ENCODE measurements at regions not wholly inside any gene's neighbourhood (a gene's known extent, or its start where the extent isn't known, plus 50 kb on each side); places are given as distances from the start of the nearest gene placed in this dataset.

- Histone ChIP-seq H3K27me3 (ENCODE audit: control insufficient read depth, low read length) (no peaks in the 10 kb centered on the region), H3K4me1 (ENCODE audit: control insufficient read depth, low read length) (no peaks in the 10 kb centered on the region), H3K4me3 (ENCODE audit: low read length) (no peak overlapping the region), H3F3A (ENCODE audit: control insufficient read depth, insufficient read depth) (no peaks in the 10 kb centered on the region), H3K4me2 (ENCODE audit: low read length) (no peak overlapping the region), H4K20me1 (ENCODE audit: control insufficient read depth, insufficient read depth, low read depth, low read length) (no peaks in the 10 kb centered on the region), H3K9me2 (replicated peaks; ENCODE audit: control insufficient read depth, low read length) (no peaks in the 10 kb centered on the region), H3K79me2 (ENCODE audit: control insufficient read depth, low read length) (no peaks in the 10 kb centered on the region), H3K36me3 (ENCODE audit: control insufficient read depth, low read length) (no peaks in the 10 kb centered on the region), H3K9me3 (ENCODE audit: control insufficient read depth, insufficient read depth, low read length) (no peaks in the 10 kb centered on the region), H3K27ac (ENCODE audit: low read depth, low read length) (no peak overlapping the region)
- TF ChIP-seq CTCF (IDR thresholded peaks at IDR 0.05; ENCODE audit: low read depth, low read length, poor library complexity, severe bottlenecking): no peak
- no peak for TF ChIP-seq EZH2phosphoT487 (IDR thresholded peaks at IDR 0.05; ENCODE audit: borderline replicate concordance, low read length)
These were observed 1223.7 kb downstream of the PCDH17 start for GRCh38 chr13:58855283-58855682.

GRCh38 chr13:58858870-58859371 is 1227.4 kb downstream of the PCDH17 start:
- Histone ChIP-seq H3K4me3 (ENCODE audit: low read length) (no peak overlapping the region), H3K4me2 (ENCODE audit: low read length) (no peak overlapping the region), H3K9me3 (ENCODE audit: control insufficient read depth, insufficient read depth, low read length) (no peaks in the 10 kb centered on the region), H3K9me2 (replicated peaks; ENCODE audit: control insufficient read depth, low read length) (no peaks in the 10 kb centered on the region), H3K27ac (ENCODE audit: low read depth, low read length) (no peak overlapping the region), H4K20me1 (ENCODE audit: control insufficient read depth, insufficient read depth, low read depth, low read length) (no peaks in the 10 kb centered on the region), H3K36me3 (ENCODE audit: control insufficient read depth, low read length) (no peaks in the 10 kb centered on the region), H3K27me3 (ENCODE audit: control insufficient read depth, low read length) (no peaks in the 10 kb centered on the region), H3K79me2 (ENCODE audit: control insufficient read depth, low read length) (no peaks in the 10 kb centered on the region), H3K4me1 (ENCODE audit: control insufficient read depth, low read length) (no peaks in the 10 kb centered on the region), H3F3A (ENCODE audit: control insufficient read depth, insufficient read depth) (no peaks in the 10 kb centered on the region)
- no peak for TF ChIP-seq CTCF (IDR thresholded peaks at IDR 0.05; ENCODE audit: low read depth, low read length, poor library complexity, severe bottlenecking)
- TF ChIP-seq EZH2phosphoT487 (IDR thresholded peaks at IDR 0.05; ENCODE audit: borderline replicate concordance, low read length): no peak

- no peak for TF ChIP-seq CTCF (IDR thresholded peaks at IDR 0.05; ENCODE audit: low read depth, low read length, poor library complexity, severe bottlenecking)
- no peak for TF ChIP-seq EZH2phosphoT487 (IDR thresholded peaks at IDR 0.05; ENCODE audit: borderline replicate concordance, low read length)
- no peak overlapping the region for H3K4me2 ChIP-seq (ENCODE audit: low read length)
- H3K27ac ChIP-seq (ENCODE audit: low read depth, low read length): no peak overlapping the region
- H3K36me3 ChIP-seq (ENCODE audit: control insufficient read depth, low read length): no peaks in the 10 kb centered on the region
- no peaks in the 10 kb centered on the region for H4K20me1 ChIP-seq (ENCODE audit: control insufficient read depth, insufficient read depth, low read depth, low read length)
- no peaks in the 10 kb centered on the region for H3F3A ChIP-seq (ENCODE audit: control insufficient read depth, insufficient read depth)
- H3K9me3 ChIP-seq (ENCODE audit: control insufficient read depth, insufficient read depth, low read length): no peaks in the 10 kb centered on the region
- H3K9me2 ChIP-seq (replicated peaks; ENCODE audit: control insufficient read depth, low read length): no peaks in the 10 kb centered on the region
- no peaks in the 10 kb centered on the region for H3K4me1 ChIP-seq (ENCODE audit: control insufficient read depth, low read length)
- H3K79me2 ChIP-seq (ENCODE audit: control insufficient read depth, low read length): no peaks in the 10 kb centered on the region
- no peak overlapping the region for H3K4me3 ChIP-seq (ENCODE audit: low read length)
- no peaks in the 10 kb centered on the region for H3K27me3 ChIP-seq (ENCODE audit: control insufficient read depth, low read length)
These were observed 1233.7 kb downstream of the PCDH17 start for GRCh38 chr13:58865286-58865685.

All from DOHH2 (cell line).